ENCODE measurements at regions not wholly inside any gene's neighbourhood (a gene's known extent, or its start where the extent isn't known, plus 50 kb on each side); places are given as distances from the start of the nearest gene placed in this dataset.

GRCh38 chr12:108403952-108404351 is 64.8 kb upstream of the CMKLR1 start:
- no peak for TF ChIP-seq CTCF (conservative IDR thresholded peaks at IDR 0.05 in 1 of 2, IDR thresholded peaks at IDR 0.05 in 1 of 2; ENCODE audit: low read depth in 1 of 2, low read length in 2 of 2)
- no peak for TF ChIP-seq EZH2 (IDR thresholded peaks at IDR 0.05; ENCODE audit: low read length, missing control alignments)
